T-cell (primary cell): ENCODE measurements at regions not wholly inside any gene's neighbourhood (a gene's known extent, or its start where the extent isn't known, plus 50 kb on each side); places are given as distances from the start of the nearest gene placed in this dataset.

ENCODE experiments used
- ATAC-seq, 4 experiments: fragments of 200-7000 bp in 3 of 4; fragments of 150-1000 bp in 1 of 4; cut with Tn5 transposase; replicated peaks in 1 of 4; 1 replicate in 3 of 4; 2 replicates in 1 of 4; pipeline ENCODE4 v1.10.0; 2021; ENCODE audit warnings: moderate library complexity in 3 of 4, mild to moderate bottlenecking in 2 of 4, moderate number of reproducible peaks in 1 of 4
- CTCF ChIA-PET, 2 donors: fragments of 300-600 bp; sonication (Branson Sonifier 250); formaldehyde crosslinking; loops; one replicate each; lab custom pipeline; 2022; ENCODE audit warnings: antibody characterized with exemption in 2 of 2; lab: Charles Lee
- POLR2A ChIA-PET, 2 donors: fragments of 300-600 bp; sonication (Branson Sonifier 250); formaldehyde crosslinking; loops; one replicate each; lab custom pipeline; 2022; ENCODE audit warnings: antibody characterized with exemption in 2 of 2; lab: Charles Lee
- DNase-seq, 35 experiments: peaks; one replicate each; pipeline versions ENCODE4 v3.0.0 to v3.0.0-alpha.2; 2013 to 2023
- H3K27ac ChIP-seq: one replicate; pipeline ENCODE4 v1.5.1; 2013; ENCODE audit warnings: low read length
- H3K27me3 ChIP-seq, 2 experiments: replicated peaks in 1 of 2; 1 replicate in 1 of 2; 2 replicates in 1 of 2; pipeline versions ENCODE4 v1.6.1 to v1.7.0; 2013; ENCODE audit warnings: low read length in 1 of 2, mixed read lengths in 1 of 2; ENCODE audit not compliant: control insufficient read depth in 2 of 2, insufficient read depth in 2 of 2; ENCODE audit errors: extremely low read depth in 1 of 2
- H3K36me3 ChIP-seq, 2 donors: 1 replicate in 1 of 2; 2 replicates in 1 of 2; pipeline versions ENCODE4 v1.6.1 to v1.7.0; 2013; ENCODE audit warnings: low read length in 1 of 2; ENCODE audit not compliant: control insufficient read depth in 2 of 2, insufficient read depth in 1 of 2; ENCODE audit errors: extremely low read depth in 1 of 2
- H3K4me1 ChIP-seq, 2 experiments: 1 replicate in 1 of 2; 2 replicates in 1 of 2; pipeline versions ENCODE4 v1.6.1 to v1.7.0; 2013; ENCODE audit warnings: low read length in 2 of 2, mixed read lengths in 1 of 2; ENCODE audit not compliant: insufficient read depth in 2 of 2, control insufficient read depth in 1 of 2; ENCODE audit errors: extremely low read depth in 1 of 2
- H3K4me3 ChIP-seq, 2 donors: 1 replicate in 1 of 2; 2 replicates in 1 of 2; pipeline versions ENCODE4 v1.5.1 to v1.7.0; 2013; ENCODE audit warnings: mild to moderate bottlenecking in 2 of 2, low read length in 1 of 2, moderate library complexity in 1 of 2; ENCODE audit not compliant: control insufficient read depth in 1 of 2; ENCODE audit errors: extremely low read depth in 1 of 2
- H3K9me3 ChIP-seq: 2 replicates; pipeline ENCODE4 v1.7.0; 2013
- H3K27ac Mint-ChIP-seq, 2 donors: one replicate each; pipeline ENCODE4 v1.8.0; 2020 to 2021; ENCODE audit warnings: mild to moderate bottlenecking in 2 of 2, mixed read lengths in 2 of 2
- H3K27me3 Mint-ChIP-seq, 2 donors: one replicate each; pipeline ENCODE4 v1.8.0; 2021 to 2022; ENCODE audit warnings: mixed read lengths in 2 of 2
- H3K36me3 Mint-ChIP-seq: one replicate; pipeline ENCODE4 v1.8.0; 2021; ENCODE audit warnings: mixed read lengths
- H3K4me1 Mint-ChIP-seq, 3 donors: one replicate each; pipeline ENCODE4 v1.8.0; 2020 to 2022; ENCODE audit warnings: mixed read lengths in 3 of 3, mild to moderate bottlenecking in 1 of 3
- H3K4me3 Mint-ChIP-seq, 3 donors: one replicate each; pipeline ENCODE4 v1.8.0; 2020 to 2022; ENCODE audit warnings: mild to moderate bottlenecking in 3 of 3, mixed read lengths in 3 of 3, moderate library complexity in 3 of 3
- H3K9me3 Mint-ChIP-seq, 3 donors: one replicate each; pipeline ENCODE4 v1.8.0; 2020 to 2022; ENCODE audit warnings: mixed read lengths in 3 of 3
- WGBS: methylation state at CpG from one replicate; pipeline ENCODE4 v1.1.5; 2013; ENCODE audit warnings: missing lambda C conversion rate; ENCODE audit not compliant: insufficient coverage; 5-methylcytosine and 5-hydroxymethylcytosine counted together

GRCh38 chr16:76963614-76964315 lies 227.2 kb upstream of the MON1B start:
- POLR2A ChIA-PET: no interaction called here
- no peak for ATAC-seq
- Histone ChIP-seq H3K9me3 (no peaks in the 10 kb centered on the region), H3K4me1 (no peaks in the 10 kb centered on the region), H3K27me3 (no peaks in the 10 kb centered on the region), H3K4me3 (no peak overlapping the region), H3K36me3 (no peaks in the 10 kb centered on the region), H3K27ac (no peak overlapping the region)
- peaks cover 0 to 7% (median 4%) of the 10 kb centered on the region in 3 donors for H3K9me3 Mint-ChIP-seq
- no peak for DNase-seq
- H3K4me1 Mint-ChIP-seq: no peaks in the 10 kb centered on the region
- H3K27me3 Mint-ChIP-seq: no peaks in the 10 kb centered on the region
- CTCF ChIA-PET: no interaction called here
- H3K27ac Mint-ChIP-seq: no peak overlapping the region
- no peaks in the 10 kb centered on the region for H3K36me3 Mint-ChIP-seq
- no peak overlapping the region for H3K4me3 Mint-ChIP-seq
- no CpG with 5 or more reads among the region's 9 CpGs for WGBS

DNA sequence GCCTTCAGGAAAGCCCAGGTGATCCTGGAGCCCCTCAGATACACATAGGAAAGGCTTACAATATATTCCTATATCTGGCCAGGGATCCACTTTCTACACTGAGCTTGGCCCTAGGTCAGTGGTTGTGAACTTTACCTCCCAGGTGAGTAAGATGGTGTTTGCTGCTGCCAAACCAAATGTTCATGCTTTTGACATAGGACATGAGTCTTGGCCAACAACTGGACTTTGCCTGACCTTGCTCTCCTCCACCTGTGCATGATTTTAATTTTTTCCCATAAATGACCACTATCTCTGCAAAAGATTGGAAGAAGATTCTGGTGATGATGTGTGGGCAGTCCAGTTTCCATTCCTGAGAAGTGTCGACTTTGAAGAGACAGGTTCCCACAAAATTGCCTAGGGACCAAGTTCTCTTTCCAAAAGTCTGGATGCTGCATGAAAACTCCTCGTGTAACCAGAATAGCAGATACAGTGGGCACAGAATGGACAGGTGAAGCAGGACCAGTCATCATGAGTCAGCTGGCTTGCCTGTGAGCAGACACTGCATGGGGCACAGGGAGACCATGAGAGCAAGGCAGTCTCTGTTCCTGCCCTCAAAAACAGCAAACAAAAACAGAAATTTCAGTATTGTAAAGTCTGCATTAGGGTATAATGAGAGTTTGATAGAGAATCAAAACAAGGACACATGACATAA lies 226.4 kb upstream of the MON1B start:
- no peaks in the 10 kb centered on the region for H3K27me3 Mint-ChIP-seq
- no peak for ATAC-seq
- WGBS: 77% methylated on average over 2 of the region's 2 CpGs

GRCh38 chr16:76970087-76970744 lies 220.8 kb upstream of the MON1B start:
- Histone ChIP-seq H3K4me3 (no peak overlapping the region), H3K4me1 (no peaks in the 10 kb centered on the region), H3K36me3 (no peaks in the 10 kb centered on the region), H3K27ac (no peak overlapping the region), H3K27me3 (no peaks in the 10 kb centered on the region), H3K9me3 (no peaks in the 10 kb centered on the region)
- H3K27ac Mint-ChIP-seq: no peak overlapping the region
- H3K9me3 Mint-ChIP-seq: no peaks in the 10 kb centered on the region
- no peaks in the 10 kb centered on the region for H3K36me3 Mint-ChIP-seq
- ATAC-seq (no peak), DNase-seq (no peak)
- ChIA-PET POLR2A (no interaction called here), CTCF (no interaction called here)
- H3K27me3 Mint-ChIP-seq: no peaks in the 10 kb centered on the region
- WGBS: no CpG with 5 or more reads among the region's 5 CpGs
- no peaks in the 10 kb centered on the region for H3K4me1 Mint-ChIP-seq
- H3K4me3 Mint-ChIP-seq: no peak overlapping the region

More for the DNA sequence above, 226.4 kb upstream of the MON1B start:
- H3K27ac Mint-ChIP-seq: no peak overlapping the region
- Histone ChIP-seq H3K4me1 (no peaks in the 10 kb centered on the region), H3K4me3 (no peak overlapping the region), H3K9me3 (no peaks in the 10 kb centered on the region), H3K27me3 (no peaks in the 10 kb centered on the region), H3K36me3 (no peaks in the 10 kb centered on the region), H3K27ac (no peak overlapping the region)
- no peaks in the 10 kb centered on the region for H3K36me3 Mint-ChIP-seq
- POLR2A ChIA-PET: no interaction called here
- peaks cover 0 to 7% (median 3%) of the 10 kb centered on the region in 3 donors for H3K9me3 Mint-ChIP-seq
- no peak for DNase-seq
- CTCF ChIA-PET: no interaction called here
- H3K4me3 Mint-ChIP-seq: no peak overlapping the region
- no peaks in the 10 kb centered on the region for H3K4me1 Mint-ChIP-seq

GRCh38 chr16:76970745-76971099 lies 220.3 kb upstream of the MON1B start:
- H3K36me3 Mint-ChIP-seq: no peaks in the 10 kb centered on the region
- H3K27ac ChIP-seq: no peak overlapping the region
- no peaks in the 10 kb centered on the region for H3K9me3 Mint-ChIP-seq
- peaks cover 0 to under 1% of the 10 kb centered on the region in 2 experiments for H3K4me1 ChIP-seq
- H3K9me3 ChIP-seq: no peaks in the 10 kb centered on the region
- no peak for ATAC-seq
- DNase-seq: no peak
- H3K27me3 Mint-ChIP-seq: no peaks in the 10 kb centered on the region
- no CpG with 5 or more reads among the region's 1 CpG for WGBS
- CTCF ChIA-PET: no interaction called here
- no peaks in the 10 kb centered on the region for H3K4me1 Mint-ChIP-seq
- no peak overlapping the region for H3K4me3 ChIP-seq
- H3K4me3 Mint-ChIP-seq: no peak overlapping the region
- H3K27ac Mint-ChIP-seq: no peak overlapping the region
- H3K36me3 ChIP-seq: no peaks in the 10 kb centered on the region
- H3K27me3 ChIP-seq: no peaks in the 10 kb centered on the region
- POLR2A ChIA-PET: no interaction called here

- Histone ChIP-seq H3K27ac (no peak overlapping the region), H3K4me3 (no peak overlapping the region), H3K9me3 (no peaks in the 10 kb centered on the region), H3K27me3 (no peaks in the 10 kb centered on the region), H3K36me3 (no peaks in the 10 kb centered on the region), H3K4me1 (peaks cover 0 to 7% of the 10 kb centered on the region in 2 experiments)
- Mint-ChIP-seq H3K27ac (no peak overlapping the region), H3K36me3 (no peaks in the 10 kb centered on the region), H3K9me3 (peaks cover 0 to 2% (median 0%) of the 10 kb centered on the region in 3 donors), H3K4me1 (peaks cover 0 to 3% (median 0%) of the 10 kb centered on the region in 3 donors), H3K4me3 (no peak overlapping the region), H3K27me3 (peaks cover 0 to 3% of the 10 kb centered on the region in 2 donors)
- ChIA-PET CTCF (no interaction called here), POLR2A (no interaction called here)
- no CpG with 5 or more reads among the region's 3 CpGs for WGBS
- DNase-seq (no peak), ATAC-seq (no peak)
Measured at GRCh38 chr16:76976101-76976500, 214.9 kb upstream of the MON1B start.

GRCh38 chr16:76976756-76977155 lies 214.2 kb upstream of the MON1B start:
- Mint-ChIP-seq H3K4me3 (no peak overlapping the region), H3K9me3 (peaks cover 0 to 5% (median 2%) of the 10 kb centered on the region in 3 donors), H3K36me3 (no peaks in the 10 kb centered on the region), H3K27ac (no peak overlapping the region), H3K4me1 (peaks cover 0 to 3% (median 0%) of the 10 kb centered on the region in 3 donors), H3K27me3 (peaks cover 0 to 3% of the 10 kb centered on the region in 2 donors)
- Histone ChIP-seq H3K9me3 (no peaks in the 10 kb centered on the region), H3K4me3 (no peak overlapping the region), H3K4me1 (peaks cover 0 to 7% of the 10 kb centered on the region in 2 experiments), H3K27me3 (no peaks in the 10 kb centered on the region), H3K36me3 (no peaks in the 10 kb centered on the region), H3K27ac (no peak overlapping the region)
- POLR2A ChIA-PET: no interaction called here
- no CpG with 5 or more reads among the region's 2 CpGs for WGBS
- CTCF ChIA-PET: no interaction called here
- ATAC-seq (no peak), DNase-seq (no peak)
